HG03159 (cell line): ENCODE measurements at regions not wholly inside any gene's neighbourhood (a gene's known extent, or its start where the extent isn't known, plus 50 kb on each side); places are given as distances from the start of the nearest gene placed in this dataset.

Source experiments
- ATAC-seq: cut with Tn5 transposase; IDR thresholded peaks from one replicate; pipeline ENCODE4 v1.9.1; 2021; ENCODE audit warnings: mild to moderate bottlenecking, moderate library complexity; ENCODE audit not compliant: unreplicated experiment

DNA sequence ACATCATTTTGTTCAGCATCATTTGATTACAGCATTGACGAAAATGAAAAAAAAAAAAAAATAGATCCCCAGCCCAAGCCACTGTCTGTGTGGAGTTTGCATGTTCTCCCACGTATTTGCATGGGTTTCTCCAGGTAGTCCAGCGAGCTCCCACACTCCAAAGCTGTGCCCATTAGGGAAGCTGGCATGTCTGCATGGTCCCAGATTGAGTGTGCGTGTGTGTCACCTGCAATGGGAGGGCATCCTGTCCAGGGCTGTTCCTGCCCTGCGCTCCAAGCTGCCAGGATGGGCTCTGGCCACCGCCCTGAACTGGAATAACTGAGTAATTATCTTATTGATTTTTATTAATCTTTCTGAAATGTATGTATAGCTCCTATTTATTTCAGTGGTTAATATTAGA lies 88.6 kb downstream of the KLF12 start:
- ATAC-seq = no peak

DNA sequence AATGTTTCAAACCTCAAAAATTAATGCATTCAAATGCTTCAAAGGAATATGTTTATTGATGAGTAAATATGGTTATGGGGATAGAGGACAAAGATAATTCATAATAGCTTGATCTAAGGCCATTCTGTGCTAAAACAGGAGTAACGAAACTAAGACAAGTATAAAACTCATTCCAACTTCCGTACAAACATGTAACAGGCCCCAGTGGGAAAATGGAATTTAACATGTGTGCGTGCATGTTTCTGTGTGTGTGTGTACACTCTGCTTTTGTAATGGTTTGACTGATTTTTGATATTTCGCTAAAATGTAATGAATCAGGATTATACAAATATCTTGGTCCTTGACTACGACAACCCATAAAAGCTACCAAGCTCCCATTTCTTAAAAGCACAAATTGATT lies 91.0 kb downstream of the KLF12 start:
- no peak for ATAC-seq

DNA sequence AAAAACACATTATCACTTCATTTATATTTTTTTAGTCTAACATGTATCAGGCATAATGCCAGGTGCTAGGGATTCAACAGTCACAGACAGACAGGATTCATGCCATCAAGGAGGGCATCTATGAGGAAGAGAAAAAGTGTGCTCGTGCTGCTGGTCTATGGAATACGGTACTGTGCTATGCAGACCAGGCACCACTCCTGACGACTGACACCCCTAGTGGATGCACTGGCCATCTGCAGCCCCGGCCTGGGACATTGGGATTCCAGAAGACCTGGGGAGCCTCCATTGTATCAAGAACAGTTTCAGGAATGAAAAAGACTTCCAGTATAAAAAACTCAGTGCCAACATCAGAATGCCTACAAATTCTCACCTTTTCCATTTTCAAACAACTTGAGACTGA lies 94.0 kb downstream of the KLF12 start:
- peak; percentile 68 for ATAC-seq

DNA sequence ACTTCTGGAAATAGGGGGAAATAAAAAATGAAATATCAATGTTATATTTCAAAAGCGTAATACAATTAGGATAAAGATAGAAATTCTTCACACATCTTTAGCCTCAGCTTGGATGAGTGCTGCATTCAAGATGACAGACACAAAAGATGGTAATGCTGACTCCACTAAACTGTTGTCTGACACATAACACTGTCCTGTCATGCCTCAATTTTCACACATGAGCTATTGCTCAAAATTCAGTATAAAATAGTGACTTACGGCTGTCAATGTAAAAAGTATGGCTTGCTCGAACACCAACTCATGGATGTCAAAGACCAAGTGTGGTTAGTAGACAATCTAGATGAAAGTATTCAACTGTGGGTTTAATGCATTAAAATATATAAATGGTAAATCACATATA lies 94.5 kb downstream of the KLF12 start:
- ATAC-seq = no peak

DNA sequence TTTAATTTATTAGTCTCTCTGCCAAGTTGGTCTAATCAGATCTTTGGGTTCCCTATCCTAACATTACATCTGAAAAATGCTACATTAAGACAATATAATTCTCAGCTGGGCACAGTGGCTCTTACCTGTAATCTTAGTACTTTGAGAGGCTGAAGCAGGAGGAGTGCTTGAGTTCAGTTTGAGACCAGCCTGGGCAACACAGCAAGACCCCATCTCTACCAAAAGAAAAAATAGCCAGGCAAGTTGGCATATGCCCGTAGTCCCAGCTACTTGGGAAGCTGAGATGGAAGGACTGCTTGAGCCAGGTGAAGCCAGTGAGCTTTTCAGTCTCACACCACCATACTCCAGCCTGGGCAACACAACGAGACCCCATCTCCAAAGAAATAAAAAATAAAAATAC lies 95.0 kb downstream of the KLF12 start:
- no peak for ATAC-seq

DNA sequence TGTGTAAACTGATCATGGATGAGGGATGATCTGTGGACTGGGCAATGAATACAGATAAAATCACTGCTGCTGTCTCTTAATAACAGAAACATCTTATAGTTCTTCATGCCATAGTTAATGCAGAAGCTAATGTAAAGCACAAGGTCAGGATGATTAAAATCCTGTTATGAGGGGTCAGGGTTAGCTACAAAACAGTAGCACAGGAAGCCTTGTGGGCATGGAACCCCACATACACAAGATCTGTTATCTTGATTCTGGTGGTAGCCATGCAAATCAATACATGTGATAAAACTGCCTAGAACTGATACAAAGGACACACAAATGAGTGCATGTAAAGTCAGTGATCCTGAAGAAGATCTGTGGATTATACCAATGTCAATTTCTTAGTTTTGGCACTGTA lies 96.4 kb downstream of the KLF12 start:
- ATAC-seq = no peak

DNA sequence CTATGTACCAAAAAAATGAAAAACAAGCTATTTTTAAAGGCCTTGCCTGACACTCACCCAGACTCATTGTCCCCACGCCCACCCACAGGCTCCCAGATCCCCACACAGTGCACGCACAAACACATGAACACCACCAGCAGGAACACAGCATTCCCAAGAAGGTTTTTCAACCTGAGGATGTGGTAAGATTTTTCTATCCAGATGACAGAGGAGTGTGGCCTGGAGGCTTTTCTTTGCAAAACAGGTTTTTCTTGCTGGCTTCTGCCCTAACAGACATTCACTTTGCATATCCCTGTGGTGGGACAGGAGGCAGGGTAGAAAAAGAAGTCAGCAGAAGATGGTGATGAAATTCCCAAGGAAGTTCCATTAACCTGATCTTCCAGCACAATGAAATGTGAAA lies 97.8 kb downstream of the KLF12 start:
- no peak for ATAC-seq

DNA sequence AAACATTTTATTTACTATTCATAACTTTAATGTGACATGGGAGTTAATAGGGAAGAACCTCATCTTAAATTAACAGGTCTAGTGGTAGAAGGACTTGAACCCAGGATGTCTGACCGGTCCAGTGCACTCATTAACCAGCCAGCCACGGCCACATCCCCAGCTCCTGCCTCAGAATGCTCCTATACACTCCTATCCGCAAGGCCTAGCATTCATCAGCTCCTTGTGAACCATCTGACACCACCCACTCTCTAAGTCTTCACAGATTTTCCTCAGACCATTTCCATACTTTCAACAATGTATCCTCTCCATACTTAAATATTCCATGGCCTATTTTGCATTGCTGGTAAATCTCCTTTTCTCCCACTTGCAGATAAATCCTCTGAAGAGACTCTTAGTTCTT lies 98.3 kb downstream of the KLF12 start:
- no peak for ATAC-seq

DNA sequence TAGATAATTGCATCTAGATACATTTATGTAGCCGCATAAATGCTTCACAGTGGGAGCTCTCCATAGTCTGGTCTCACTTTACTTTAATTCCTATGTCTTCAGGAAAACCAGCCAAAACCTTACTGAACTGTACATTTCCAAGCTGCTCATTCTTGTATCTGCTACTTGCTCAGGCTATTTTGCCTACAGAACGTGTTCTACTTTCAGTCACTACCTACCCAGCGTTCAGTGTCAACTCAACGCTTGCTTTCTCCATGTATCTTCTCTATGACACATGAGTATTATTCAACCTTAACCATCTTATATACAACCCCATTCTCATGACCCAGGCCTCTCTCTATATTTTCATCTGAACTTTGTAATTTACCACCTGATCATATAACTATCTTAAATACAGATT lies 101.9 kb downstream of the KLF12 start:
- ATAC-seq = no peak

DNA sequence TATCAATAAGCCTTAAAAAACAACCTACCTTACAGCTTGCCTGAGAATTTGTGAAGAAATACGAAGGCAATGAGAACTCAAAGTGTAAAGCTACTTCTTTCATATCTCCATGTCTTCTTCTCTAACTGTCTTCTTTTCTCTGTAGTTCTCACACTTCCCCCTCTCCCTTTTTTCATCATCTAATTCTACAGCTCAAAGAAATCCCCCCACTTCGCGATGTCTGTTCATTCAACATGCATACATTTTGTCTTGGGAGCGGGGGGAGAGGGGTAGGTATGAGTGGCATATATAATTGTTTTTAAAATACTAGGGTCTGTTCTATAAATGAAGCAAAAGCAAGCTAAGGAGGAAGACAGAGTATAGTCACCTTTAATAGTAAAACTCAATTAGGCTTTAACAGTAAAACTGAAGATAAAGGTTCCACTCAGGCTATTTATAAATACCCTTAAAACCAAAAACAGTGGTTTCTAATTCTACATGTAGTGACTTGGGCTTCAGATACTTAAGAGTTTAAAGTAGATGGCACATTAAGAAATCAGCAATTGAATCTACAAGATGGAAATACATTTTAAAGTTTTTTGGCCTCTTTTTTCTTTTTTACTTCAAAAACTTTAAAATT lies 106.9 kb downstream of the KLF12 start:
- ATAC-seq = peak; percentile 38

DNA sequence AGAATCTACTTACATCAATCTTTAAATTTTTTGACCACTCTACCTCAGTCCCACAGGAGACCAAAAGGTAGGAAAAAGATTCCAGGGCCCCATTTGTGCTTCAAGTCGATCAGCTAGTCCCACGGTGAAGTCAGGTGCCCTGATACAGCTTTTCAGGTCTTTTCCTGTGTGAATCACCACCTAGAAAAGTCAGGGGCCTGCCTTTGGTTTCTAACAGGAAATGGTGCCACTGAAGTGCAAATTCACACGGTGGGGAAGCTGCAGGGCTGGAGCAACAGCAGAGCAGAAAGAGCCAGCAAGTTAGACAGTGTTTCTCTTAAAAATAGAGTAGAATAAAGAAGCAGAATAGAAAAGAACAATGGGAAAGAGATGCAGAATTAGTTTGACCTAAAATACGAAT lies 107.5 kb downstream of the KLF12 start:
- ATAC-seq = peak; percentile 94

DNA sequence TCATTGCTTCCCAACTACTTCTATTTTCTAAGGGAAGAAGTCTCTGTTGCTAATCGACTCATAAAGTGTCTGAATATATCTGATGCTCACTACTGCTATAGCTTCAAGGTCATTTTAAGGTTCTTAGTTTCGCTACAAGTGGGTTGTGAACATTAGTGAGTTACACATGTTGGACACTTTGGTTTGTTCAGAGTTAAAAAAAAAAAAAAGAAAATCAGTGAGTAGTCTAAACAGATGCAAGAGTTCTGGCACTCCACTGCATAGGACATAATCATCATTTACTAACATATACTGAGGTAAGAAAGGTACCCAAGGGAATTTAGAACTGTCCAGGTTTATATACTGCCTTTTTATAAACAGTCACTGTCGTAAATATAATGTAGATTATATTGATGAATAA lies 108.8 kb downstream of the KLF12 start:
- ATAC-seq = no peak

DNA sequence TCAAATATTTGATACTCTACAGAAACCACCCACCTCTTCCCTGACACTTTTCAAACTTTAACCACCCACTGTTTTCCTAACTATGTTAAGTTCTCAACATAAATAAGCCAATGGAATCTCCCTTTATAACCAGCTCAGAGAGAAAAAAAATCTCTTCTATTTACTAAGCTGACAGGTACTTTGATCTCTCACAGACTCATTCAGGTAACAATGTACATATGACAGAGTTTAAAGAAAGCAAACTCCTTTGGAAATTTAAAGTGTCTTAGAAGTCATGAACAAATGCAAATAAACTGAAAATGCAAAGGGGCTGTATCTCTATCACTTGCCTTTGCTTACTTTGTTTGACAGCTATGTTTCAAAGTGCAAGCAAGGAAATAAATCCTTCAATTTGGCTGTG lies 109.3 kb downstream of the KLF12 start:
- ATAC-seq = no peak

DNA sequence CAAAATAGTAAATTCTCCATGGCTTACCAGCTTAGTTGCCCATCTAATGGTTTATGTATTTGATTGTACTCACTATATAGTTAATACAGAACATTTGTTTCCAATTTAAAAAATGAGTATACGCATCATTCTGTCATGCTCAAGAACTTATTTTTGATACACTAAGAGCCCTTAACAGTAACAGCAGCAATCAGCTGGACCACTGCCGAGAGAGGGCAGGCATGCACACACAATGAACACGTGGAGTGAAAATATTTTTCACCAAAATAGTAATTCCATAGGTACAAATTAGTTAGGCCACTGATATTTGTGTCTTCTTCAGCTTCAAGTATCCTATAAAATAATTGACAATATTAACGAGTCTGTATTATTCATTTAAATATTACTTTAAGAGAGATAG lies 109.9 kb downstream of the KLF12 start:
- no peak for ATAC-seq

DNA sequence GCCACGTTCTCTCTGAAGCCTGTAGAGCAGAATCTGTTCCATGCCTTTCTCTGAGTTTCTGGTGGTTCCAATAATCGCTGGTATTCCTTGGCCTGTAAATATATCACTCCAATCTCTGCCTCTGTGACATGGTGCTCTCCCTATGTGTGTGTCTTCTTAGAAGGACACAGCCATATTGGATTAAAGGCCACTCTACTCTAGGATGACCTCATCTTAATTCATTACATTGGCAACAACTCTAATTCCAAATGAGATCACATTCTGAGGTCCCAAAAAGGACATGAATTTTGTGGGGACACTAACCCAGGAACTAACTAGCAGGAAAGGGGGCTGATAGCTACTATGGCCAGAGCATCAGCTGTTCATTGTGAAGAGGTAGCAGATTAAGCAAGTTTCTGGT lies 110.7 kb downstream of the KLF12 start:
- no peak for ATAC-seq

DNA sequence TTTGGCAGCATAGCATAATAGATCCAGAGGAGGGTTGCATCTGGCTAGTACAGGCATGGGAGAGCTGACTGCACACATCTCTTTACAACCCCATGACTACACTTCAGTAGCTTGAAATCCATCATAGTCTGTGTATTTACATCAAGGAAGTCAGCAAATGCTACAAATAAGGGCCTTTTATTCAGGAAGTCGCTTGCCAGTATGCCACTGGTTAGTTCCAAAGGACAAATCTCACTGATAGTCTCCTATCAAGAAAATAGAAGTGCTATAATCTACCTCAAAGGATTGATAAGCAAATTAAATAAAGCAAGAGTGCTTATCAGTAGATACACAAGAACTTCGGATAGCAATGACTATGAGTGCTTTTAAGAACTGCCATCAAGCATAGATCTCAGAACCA lies 112.7 kb downstream of the KLF12 start:
- ATAC-seq = no peak

DNA sequence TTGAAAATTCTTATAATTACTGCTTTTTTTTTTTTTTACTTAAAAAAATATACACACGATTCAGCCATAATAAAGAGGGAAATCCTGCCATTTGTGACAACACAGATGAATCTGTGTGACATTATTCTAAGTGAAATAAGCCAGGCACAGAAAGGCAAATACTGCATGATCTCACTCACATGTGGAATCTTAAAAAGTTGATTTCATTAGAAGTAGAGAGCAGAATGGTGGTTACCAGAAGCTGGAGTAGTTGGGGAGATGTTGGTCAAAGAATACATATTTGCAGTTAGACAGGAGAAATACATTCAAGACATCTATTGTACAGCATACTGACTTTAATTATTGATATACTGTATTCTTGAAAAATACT lies 116.2 kb downstream of the KLF12 start:
- ATAC-seq = no peak

DNA sequence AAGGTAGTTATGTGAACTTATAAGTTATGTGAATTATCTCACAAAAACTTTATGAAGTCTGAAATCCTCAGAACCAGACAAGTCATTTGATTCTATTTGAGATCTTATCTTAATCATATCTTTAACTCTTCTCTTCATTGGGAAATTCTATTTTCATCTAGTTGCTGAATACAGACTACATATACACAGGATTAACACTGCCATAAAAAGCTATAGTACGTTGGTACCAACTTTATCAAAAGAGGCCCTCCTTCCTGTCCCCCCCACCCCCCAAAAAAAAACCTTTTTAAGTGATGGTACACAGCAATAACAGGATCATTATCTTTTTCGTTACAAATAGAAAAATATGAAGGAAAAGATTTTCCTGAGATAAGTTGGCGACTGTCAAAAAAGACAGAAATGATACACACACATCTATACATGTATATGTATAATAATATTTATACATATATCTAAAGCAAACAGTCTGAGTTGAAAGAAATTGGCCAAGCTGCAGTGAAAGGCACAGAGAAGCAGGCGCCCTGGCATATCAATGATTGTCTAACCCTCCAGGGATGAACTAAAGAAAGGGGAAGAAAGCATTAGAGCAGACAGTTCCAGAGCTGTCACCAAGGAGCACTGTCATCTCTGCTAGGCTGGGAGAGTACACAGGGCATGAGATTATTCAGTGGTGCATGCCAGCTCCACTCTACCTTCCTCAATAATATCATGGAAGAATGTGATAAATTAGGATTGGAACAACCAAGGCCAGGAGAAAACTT lies 116.7 kb downstream of the KLF12 start:
- no peak for ATAC-seq

DNA sequence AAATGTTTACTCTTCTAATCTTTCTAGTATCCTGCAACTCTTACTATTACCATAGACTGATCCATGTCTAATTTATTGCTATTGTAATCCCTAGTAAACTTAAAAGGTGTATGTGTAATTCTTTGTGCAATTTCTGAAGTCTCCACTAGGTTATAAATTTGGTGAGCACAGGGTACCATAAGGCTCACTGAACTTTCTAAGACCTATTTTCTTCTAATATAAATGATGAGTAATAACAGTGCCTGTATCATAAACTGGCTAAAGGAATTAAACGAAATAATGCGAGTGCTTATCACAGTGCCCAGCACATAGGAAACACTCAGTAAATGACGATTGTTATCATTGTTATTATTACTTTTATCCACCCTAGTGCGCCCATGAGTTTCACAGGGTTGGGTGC lies 119.1 kb downstream of the KLF12 start:
- peak; percentile 80 for ATAC-seq

DNA sequence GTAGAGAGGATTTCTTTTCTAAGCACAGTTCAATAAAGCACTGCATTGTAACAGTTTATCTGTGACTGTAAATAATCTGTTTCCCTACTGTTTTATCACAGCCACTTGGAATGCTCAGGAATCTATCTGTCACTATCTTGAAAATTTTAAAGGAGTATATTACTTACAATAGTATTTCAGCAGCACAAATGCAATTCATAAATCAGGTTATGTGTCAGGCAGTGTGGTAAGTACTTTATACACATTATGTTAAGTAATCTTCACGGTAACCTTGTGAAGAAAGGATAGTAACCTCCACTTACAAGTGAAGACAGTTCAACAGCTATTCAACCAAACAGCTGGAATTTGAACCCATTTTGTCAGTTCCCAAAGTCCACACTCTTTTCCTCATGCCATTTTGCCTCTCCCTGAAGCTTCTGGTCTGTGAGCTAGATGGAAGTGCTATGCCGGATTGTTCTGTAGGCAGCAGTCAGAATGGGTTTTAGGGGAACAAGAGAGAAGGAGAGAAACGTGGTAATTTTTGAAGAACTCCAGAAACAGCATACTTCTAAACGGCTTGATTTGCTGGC lies 125.0 kb downstream of the KLF12 start:
- no peak for ATAC-seq

DNA sequence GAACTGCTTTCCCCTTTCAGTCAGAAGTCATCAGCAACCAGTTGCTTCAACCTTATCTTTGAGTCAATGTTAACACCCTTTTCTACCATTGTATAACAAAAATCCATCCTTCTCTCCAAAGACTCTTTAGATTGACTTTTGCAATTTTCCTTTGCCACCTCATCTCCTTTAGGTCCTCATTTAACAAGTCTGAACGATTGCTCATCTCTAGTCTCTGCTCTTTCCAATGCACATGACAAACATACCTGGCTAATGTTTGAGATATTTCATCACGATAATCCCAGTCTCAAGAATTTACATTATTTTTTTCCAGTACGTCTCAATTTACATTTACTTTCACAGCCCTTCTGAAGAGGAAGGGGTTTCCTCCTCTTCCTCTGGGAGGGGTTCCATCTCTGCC lies 127.5 kb downstream of the KLF12 start:
- no peak for ATAC-seq

DNA sequence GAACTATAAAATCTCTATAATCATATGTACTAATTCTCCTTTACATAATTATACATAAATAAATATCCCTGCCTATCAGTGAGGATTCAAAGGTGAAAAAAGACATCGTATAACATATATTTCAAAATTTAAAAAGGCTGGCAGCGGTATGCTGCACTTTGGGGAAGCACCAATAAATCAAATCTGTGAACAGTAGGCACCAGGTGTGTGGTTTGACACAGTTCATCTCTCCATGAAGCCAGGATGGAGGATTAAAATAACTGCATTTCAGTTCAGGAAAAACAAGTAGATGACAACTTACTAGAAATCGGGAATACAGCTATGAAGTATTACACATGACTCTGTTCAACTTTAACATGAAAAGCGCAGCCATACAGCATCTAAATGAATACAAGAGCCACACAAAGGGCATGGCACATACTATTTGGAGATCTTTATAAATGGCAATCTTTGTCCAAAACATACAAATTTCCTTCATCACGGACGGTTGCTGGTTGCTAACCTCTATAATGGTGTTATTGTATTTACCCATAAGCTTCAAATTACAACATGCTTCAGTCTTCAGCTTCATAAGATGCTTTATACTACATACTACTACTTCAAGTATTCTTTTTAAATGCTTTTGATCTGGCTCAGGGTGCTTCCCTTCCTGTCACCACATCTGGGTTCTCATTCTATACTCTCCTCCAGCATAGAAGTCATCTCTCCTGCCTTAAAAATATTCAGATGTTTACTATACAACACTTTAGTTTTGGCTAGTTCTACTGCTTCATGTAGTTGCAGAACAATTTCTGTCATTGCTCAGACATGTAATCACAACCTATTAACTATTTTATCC lies 128.7 kb downstream of the KLF12 start:
- ATAC-seq = no peak
